ENCODE measurements at regions not wholly inside any gene's neighbourhood (a gene's known extent, or its start where the extent isn't known, plus 50 kb on each side); places are given as distances from the start of the nearest gene placed in this dataset.

DNA sequence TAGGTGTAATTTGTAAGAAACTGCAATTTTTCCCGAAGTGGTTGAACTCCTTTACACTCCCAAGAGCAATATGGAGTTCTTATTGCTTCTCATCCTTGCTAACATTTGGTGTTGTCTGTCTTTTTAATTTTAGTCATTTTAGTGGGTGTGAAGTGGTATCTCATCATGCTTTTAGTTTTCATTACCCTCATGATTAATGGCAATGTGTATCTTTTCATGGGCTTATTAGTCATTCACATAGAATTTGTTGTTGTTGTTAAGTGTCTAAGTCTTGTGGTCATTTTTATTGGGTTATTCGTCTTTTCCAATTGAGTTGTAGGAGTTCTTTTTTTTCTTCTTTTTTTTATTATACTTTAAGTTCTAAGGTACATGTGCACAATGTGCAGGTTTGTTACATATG lies 238.3 kb upstream of the SESN3 start:
- Histone ChIP-seq H3K4me1 (ENCODE audit: insufficient read depth) (peaks cover 4% of the 10 kb centered on the region), H3K36me3 (replicated peaks; ENCODE audit: insufficient read depth, low read depth) (no peaks in the 10 kb centered on the region), H2AFZ (no peak overlapping the region), H3K9me2 (replicated peaks; ENCODE audit: insufficient read depth) (no peaks in the 10 kb centered on the region), H3K27ac (no peak overlapping the region), H3K79me2 (no peaks in the 10 kb centered on the region), H3K4me3 (no peak overlapping the region), H3K4me2 (no peak overlapping the region), H3K27me3 (no peaks in the 10 kb centered on the region), H3K9me3 (ENCODE audit: low read depth) (no peaks in the 10 kb centered on the region), H4K20me1 (ENCODE audit: insufficient read depth, poor library complexity, severe bottlenecking) (no peaks in the 10 kb centered on the region)
- no peak for DNase-seq (ENCODE audit: low spot score)
- WGBS (ENCODE audit: low lambda C conversion rate, missing lambda C conversion rate): 74% methylated on average over 2 of the region's 2 CpGs
- TF ChIP-seq EZH2 (IDR thresholded peaks at IDR 0.05; ENCODE audit: borderline replicate concordance) (no peak), EZH2phosphoT487 (IDR thresholded peaks at IDR 0.05; ENCODE audit: low read depth, severe bottlenecking, unreplicated experiment) (no peak), CTCF (IDR thresholded peaks at IDR 0.05; ENCODE audit: poor library complexity) (no peak)

DNA sequence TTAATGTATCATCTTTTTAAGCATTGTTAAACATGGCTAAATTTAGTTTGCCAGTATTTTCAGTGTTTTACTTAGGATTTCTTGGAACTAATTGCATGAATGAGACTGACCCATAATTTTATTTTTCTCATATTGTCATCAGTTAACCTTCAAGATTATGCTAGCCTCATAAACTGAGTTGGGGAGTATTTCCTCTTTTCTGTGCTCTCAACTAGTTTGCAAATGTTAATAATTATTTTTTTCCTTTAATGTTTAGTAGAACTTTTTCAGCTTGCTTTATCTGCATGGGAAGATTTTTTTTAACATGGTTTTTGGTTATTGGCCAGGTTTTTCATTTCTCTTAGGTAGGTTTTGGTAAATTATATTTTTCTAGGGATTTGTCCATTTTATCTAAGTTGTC lies 235.4 kb upstream of the SESN3 start:
- Histone ChIP-seq H3K9me3 (ENCODE audit: low read depth) (no peaks in the 10 kb centered on the region), H3K79me2 (no peaks in the 10 kb centered on the region), H3K4me3 (no peak overlapping the region), H2AFZ (no peak overlapping the region), H3K4me2 (no peak overlapping the region), H3K4me1 (ENCODE audit: insufficient read depth) (peaks cover 4% of the 10 kb centered on the region), H3K27ac (no peak overlapping the region), H3K9me2 (replicated peaks; ENCODE audit: insufficient read depth) (no peaks in the 10 kb centered on the region), H3K27me3 (no peaks in the 10 kb centered on the region), H4K20me1 (ENCODE audit: insufficient read depth, poor library complexity, severe bottlenecking) (no peaks in the 10 kb centered on the region), H3K36me3 (replicated peaks; ENCODE audit: insufficient read depth, low read depth) (no peaks in the 10 kb centered on the region)
- TF ChIP-seq CTCF (IDR thresholded peaks at IDR 0.05; ENCODE audit: poor library complexity) (no peak), EZH2phosphoT487 (IDR thresholded peaks at IDR 0.05; ENCODE audit: low read depth, severe bottlenecking, unreplicated experiment) (no peak), EZH2 (IDR thresholded peaks at IDR 0.05; ENCODE audit: borderline replicate concordance) (no peak)
- no peak for DNase-seq (ENCODE audit: low spot score)

DNA sequence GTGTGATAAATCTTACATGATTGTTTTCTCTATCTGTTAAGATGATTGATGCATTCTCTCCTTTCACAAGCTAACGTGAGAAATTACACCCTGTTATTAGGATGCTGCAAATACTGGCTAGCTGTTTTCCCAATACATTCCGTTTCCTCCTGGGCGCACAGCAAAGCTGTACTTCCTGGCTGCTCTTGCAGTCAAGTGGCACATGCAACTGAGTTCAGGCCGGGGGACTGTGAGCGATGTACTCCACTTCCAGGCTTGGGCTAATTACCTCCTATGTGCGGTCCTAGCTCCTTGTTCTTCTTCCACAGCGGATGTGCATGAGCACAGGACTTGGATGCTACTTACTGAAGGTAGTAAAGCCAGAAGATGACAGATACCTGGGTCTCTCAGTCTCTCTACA lies 234.9 kb upstream of the SESN3 start:
- no peak overlapping the region for H3K27ac ChIP-seq

More for the DNA sequence above, 234.9 kb upstream of the SESN3 start:
- no peak overlapping the region for H2AFZ ChIP-seq
- H3K9me3 ChIP-seq (ENCODE audit: low read depth): no peaks in the 10 kb centered on the region
- 85% methylated on average over 7 of the region's 7 CpGs for WGBS (ENCODE audit: low lambda C conversion rate, missing lambda C conversion rate)
- H3K36me3 ChIP-seq (replicated peaks; ENCODE audit: insufficient read depth, low read depth): no peaks in the 10 kb centered on the region
- no peaks in the 10 kb centered on the region for H3K79me2 ChIP-seq
- no peaks in the 10 kb centered on the region for H3K9me2 ChIP-seq (replicated peaks; ENCODE audit: insufficient read depth)
- no peak overlapping the region for H3K4me2 ChIP-seq
- no peaks in the 10 kb centered on the region for H3K27me3 ChIP-seq
- no peak overlapping the region for H3K4me3 ChIP-seq
- TF ChIP-seq EZH2phosphoT487 (IDR thresholded peaks at IDR 0.05; ENCODE audit: low read depth, severe bottlenecking, unreplicated experiment): no peak
- no peak for TF ChIP-seq EZH2 (IDR thresholded peaks at IDR 0.05; ENCODE audit: borderline replicate concordance)
- TF ChIP-seq CTCF (IDR thresholded peaks at IDR 0.05; ENCODE audit: poor library complexity): no peak
- H4K20me1 ChIP-seq (ENCODE audit: insufficient read depth, poor library complexity, severe bottlenecking): no peaks in the 10 kb centered on the region
- H3K4me1 ChIP-seq (ENCODE audit: insufficient read depth): peaks cover 4% of the 10 kb centered on the region
- DNase-seq (ENCODE audit: low spot score): no peak
